GM18520 (cell line): ENCODE measurements at regions not wholly inside any gene's neighbourhood (a gene's known extent, or its start where the extent isn't known, plus 50 kb on each side); places are given as distances from the start of the nearest gene placed in this dataset.
"Not testable (repeated sequence)": the region's sequence is repeated elsewhere in the genome, so short reads cannot be mapped to it uniquely, and the experiment has no call there.

ENCODE experiments used
- ATAC-seq: cut with Tn5 transposase; IDR thresholded peaks from one replicate; pipeline ENCODE4 v1.9.1; 2021; ENCODE audit not compliant: unreplicated experiment

GRCh38 chr13:95388420-95389079 lies 87.3 kb upstream of the ABCC4 start:
- ATAC-seq: no peak

- ATAC-seq: no peak
These were observed 90.1 kb upstream of the ABCC4 start for GRCh38 chr13:95391362-95391761.

DNA sequence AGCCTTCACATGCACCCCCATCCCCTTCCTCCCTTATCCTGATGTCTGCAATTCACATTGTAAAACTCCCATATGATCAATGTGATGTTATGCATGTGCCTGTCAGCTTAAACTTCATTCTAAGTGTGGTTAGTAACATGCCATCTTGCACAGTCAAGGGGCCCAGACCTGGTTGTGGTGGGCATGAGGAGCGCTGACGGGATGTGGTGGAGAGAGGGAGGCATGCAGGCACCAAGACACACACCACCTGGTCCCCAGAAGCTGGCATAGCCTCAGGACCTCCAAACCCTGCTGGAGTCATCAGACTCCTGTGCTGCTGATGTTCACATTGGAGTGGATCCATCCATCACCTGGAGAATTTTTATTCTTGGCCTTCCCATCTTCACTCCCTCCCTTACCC lies 90.5 kb upstream of the ABCC4 start:
- ATAC-seq: no peak

GRCh38 chr13:95392597-95392996 lies 91.3 kb upstream of the ABCC4 start:
- no peak for ATAC-seq

GRCh38 chr13:95403349-95404140 lies 102.3 kb upstream of the ABCC4 start:
- no peak for ATAC-seq

GRCh38 chr13:95404141-95404882 lies 103.1 kb upstream of the ABCC4 start:
- ATAC-seq: peak; percentile 91

DNA sequence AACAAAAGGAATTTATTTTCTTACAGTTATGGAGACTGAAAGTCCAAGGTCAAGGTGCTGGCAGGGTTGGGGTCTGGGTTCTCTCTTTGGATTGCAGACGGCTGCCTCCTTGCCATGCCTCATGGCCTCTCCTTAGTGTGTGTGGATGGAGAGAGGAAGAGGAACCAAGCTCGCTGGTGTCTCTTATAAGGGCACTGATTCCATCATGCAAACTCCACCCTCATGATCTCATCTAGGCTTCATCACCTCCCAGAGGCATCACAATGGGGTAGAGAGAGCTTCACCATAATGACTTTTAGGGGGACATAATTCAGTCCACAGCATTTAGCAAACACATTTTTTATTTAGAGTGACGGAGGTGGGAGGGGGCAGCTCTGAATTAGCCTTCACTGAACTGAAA lies 104.9 kb upstream of the ABCC4 start:
- no peak for ATAC-seq

DNA sequence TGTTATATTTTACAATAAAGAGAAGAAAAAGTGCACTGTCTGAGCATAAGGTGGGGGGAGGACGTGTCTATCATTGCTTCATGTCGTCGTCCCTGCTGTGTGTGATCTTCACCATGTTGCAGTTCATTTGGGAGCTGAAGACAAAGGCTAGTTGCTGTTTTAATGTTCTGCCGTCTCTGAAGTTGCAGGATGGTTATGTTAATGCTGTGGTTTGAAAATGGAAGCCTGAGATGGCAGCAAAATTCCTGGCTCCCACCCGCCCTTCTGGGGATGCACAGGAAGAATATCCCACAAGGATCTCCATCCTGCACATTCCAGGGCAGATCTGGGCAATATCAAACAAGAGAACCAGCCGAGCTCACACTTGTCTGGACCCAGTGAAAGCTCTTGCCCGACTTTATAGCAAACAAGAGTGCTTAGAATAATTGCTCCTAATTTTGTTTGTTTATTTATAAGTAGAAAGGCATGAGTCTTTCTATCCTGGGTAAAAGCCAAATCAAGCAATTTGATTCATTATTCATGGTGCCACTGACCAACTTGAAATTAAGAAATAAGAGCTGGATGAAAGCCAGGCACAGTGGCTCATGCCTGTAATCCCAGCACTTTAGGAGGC lies 110.3 kb upstream of the ABCC4 start:
- ATAC-seq: no peak

- ATAC-seq: no peak
These were observed 117.7 kb upstream of the ABCC4 start for GRCh38 chr13:95418946-95419345.

GRCh38 chr13:95420501-95420900 lies 119.2 kb upstream of the ABCC4 start:
- no peak for ATAC-seq

DNA sequence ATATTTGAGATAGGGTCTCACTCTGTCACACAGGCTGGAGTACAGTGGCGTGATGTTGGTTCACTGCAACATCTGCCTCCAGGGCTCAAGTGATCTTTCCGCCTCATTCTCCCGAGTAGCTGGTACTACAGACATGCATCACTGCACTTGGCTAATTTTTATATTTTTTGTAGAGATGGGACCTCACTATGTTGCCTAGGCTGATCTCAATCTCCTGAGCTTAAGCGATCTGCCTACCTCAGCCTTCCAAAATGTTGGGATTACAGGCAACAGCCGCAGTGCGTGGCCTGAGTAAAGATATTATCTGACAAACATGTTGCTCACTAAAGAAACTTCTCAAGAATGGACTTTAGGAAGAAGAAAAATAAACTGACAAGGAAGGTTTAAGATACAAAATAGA lies 125.4 kb upstream of the ABCC4 start:
- no peak for ATAC-seq

DNA sequence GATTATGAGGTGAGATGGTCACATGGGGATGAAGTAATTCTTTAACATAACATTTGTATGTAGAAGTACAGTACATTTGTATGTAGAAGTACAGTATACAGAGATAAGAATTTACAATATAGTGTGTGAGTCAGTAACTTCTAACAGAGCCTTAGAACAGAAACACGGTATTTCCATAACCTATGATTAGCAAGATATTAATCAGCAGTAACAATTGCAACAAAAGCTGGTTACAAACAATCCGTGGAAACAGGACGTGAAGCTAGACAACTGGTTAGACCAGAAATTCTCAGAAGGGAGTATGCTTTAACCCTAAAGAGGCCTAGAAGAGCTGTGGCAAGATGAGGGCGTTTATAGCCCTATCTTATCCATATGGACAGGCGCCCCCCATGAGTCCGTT lies 122.0 kb upstream of the CLDN10 start:
- ATAC-seq: not testable (repeated sequence)

DNA sequence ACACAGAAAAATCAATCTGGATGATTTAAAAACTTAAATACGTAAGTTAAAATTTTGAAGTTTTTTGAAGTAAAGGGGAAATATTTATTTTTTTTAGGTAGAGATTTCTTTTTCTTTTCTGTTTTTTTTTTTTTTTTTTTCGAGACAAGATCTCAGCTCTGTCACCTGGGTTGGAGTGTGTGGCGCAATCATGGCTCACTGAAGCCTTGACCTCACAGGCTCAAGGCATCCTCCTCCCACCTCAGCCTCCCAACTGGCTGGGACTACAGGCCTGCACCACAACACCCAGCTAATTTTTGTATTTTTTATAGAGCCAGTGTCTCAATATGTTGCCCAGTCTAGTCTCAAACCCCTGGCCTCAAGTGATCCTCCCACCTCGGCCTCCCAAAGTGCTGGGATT lies 120.4 kb upstream of the CLDN10 start:
- ATAC-seq: no peak

DNA sequence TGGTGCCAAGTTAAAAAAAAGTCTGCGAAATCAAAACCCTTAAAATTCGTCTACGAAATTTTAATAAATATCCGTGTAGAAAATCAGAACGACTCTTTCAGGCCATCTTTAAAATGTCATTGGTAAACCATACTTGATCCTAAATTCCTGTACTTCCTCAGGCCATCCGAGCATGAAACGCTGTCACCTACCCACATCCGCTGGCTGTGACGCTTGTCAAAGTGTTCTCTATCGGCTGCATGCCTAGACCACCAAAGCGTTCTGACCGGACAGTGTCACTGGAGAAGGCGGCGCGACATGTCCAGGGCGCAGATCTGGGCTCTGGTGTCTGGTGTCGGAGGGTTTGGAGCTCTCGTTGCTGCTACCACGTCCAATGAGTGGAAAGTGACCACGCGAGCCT lies 119.0 kb upstream of the CLDN10 start:
- no peak for ATAC-seq

GRCh38 chr13:95434111-95434510 lies 118.4 kb upstream of the CLDN10 start:
- ATAC-seq: no peak

DNA sequence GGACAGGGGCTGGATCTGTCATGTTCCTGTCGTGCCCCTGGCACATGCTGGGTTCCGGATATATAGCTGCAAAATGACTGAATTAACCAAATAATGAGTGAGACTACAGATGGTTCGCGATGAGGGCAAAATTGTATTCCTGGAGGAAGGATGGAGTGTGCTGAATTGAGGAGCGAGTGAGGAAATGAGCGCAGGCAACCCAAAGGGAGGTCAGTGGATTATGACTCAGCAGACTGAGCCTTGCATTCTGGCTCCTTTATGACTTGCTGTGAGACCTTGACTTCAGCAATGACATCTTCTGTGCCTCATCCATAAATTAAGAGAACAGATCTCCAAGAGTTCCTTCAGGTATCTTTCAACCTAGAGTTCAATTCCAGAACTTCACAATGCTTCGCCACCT lies 115.0 kb upstream of the CLDN10 start:
- no peak for ATAC-seq

- ATAC-seq: no peak
These were observed 114.2 kb upstream of the CLDN10 start for GRCh38 chr13:95438297-95438696.

DNA sequence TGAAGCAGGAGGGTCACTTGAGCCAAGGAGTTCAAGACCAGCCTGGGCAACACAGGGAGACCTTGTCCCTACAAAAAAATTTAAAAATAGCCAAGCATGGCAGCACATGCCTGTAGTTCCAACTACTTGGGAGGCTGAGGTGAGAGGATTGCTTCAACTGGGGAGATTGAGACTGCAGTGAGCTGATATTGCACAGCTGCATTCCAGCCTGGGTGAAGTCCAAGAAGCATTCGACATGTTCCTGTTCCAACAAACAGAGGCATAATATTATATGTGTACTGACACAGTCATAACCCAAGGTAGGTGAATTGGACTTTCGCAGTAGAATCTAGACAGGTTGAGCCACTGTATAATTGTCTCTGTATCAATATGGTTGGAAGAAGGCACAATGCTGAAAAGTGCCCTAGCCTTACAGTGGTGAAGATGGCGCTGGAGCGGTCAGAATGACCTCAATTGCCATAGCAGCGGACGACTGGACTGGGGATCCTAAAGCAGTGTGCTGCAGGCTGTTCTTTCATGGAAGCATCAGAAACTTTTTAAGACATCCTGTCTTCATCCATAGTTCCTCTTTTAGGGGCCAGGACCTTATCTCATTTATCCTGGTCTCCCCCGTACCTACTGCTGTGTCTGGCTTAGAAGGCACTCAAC lies 112.0 kb upstream of the CLDN10 start:
- no peak for ATAC-seq

- no peak for ATAC-seq
These were observed 111.2 kb upstream of the CLDN10 start for GRCh38 chr13:95441326-95441725.

GRCh38 chr13:95444006-95444730 lies 108.4 kb upstream of the CLDN10 start:
- ATAC-seq: no peak
